ENCODE measurements at regions not wholly inside any gene's neighbourhood (a gene's known extent, or its start where the extent isn't known, plus 50 kb on each side); places are given as distances from the start of the nearest gene placed in this dataset.
"Not testable (repeated sequence)": the region's sequence is repeated elsewhere in the genome, so short reads cannot be mapped to it uniquely, and the experiment has no call there.

GRCh38 chr2:144745424-144745823, 225.5 kb upstream of the ZEB2 start:
- H3K27me3 ChIP-seq (ENCODE audit: control insufficient read depth in 1 of 2, insufficient read depth in 2 of 2, low read length in 1 of 2): no peaks in the 10 kb centered on the region
- ATAC-seq (ENCODE audit: low FRiP score): no peak
- intact Hi-C loops (cut with DNase I): no loop called here
- no peak for DNase-seq
- no peaks in the 10 kb centered on the region for H3K4me1 ChIP-seq (ENCODE audit: control insufficient read depth in 1 of 2, insufficient read depth in 2 of 2, low read length in 2 of 2)
- no peaks in the 10 kb centered on the region for H3K36me3 ChIP-seq (ENCODE audit: control insufficient read depth in 1 of 2, insufficient read depth in 2 of 2, low read length in 1 of 2)
- WGBS, 2 donors: 95 to 97% methylated on average over 6 of the region's 6 CpGs
- H3K27ac ChIP-seq (ENCODE audit: low read depth in 1 of 2, low read length in 2 of 2): no peak overlapping the region
- no peak overlapping the region for H3K4me3 ChIP-seq (ENCODE audit: low read length in 2 of 2)
- H3K9me3 ChIP-seq (ENCODE audit: control insufficient read depth, low read length): peaks cover 5% of the 10 kb centered on the region

DNA sequence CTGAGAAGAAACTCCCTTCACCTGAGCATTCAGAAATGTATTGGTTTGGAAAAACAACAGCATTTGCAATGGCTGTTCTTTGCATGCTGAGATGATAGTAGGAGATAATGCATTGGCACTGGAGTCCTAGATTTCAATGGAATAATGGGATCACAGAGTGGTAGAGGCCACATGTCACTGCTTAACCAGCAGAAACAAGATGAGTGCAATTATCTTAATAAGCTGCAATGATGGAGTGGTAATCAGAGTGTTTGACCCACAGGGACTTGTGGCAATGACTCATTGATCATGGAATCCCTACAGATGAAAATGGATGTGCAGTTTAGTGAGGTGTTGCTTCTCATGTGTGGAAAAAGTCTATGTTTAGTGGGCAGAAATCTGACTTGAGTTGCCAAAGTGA, 218.8 kb upstream of the ZEB2 start:
- no peak for ATAC-seq (ENCODE audit: low FRiP score)

DNA sequence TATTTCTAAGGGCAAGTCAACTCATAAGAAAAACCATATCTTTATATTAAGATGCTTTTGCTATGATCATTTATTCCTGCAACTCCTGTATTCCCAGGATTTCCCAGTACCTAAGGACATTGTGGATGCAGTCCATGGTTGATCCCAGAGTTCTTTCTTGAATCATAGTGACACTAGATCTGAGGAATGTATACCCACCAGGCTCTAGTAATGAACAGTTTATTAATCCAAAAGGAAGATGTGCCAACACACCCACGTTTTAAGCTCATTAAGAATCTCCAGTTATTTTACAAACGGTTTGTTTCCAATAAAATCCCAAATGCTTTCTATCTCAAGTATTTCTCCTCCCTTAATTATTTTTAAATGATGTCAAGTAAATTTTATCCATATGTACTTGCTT, 210.8 kb upstream of the ZEB2 start:
- Histone ChIP-seq H3K27me3 (ENCODE audit: control insufficient read depth in 1 of 2, insufficient read depth in 2 of 2, low read length in 1 of 2) (no peaks in the 10 kb centered on the region), H3K4me1 (ENCODE audit: control insufficient read depth in 1 of 2, insufficient read depth in 2 of 2, low read length in 2 of 2) (no peaks in the 10 kb centered on the region), H3K36me3 (ENCODE audit: control insufficient read depth in 1 of 2, insufficient read depth in 2 of 2, low read length in 1 of 2) (no peaks in the 10 kb centered on the region), H3K27ac (ENCODE audit: low read depth in 1 of 2, low read length in 2 of 2) (no peak overlapping the region), H3K9me3 (ENCODE audit: control insufficient read depth, low read length) (no peaks in the 10 kb centered on the region), H3K4me3 (ENCODE audit: low read length in 2 of 2) (no peak overlapping the region)
- ATAC-seq (ENCODE audit: low FRiP score): no peak
- intact Hi-C loops (cut with DNase I): no loop called here
- WGBS, 2 donors: 69 to 83% methylated on average over 2 of the region's 2 CpGs
- no peak for DNase-seq

More for the DNA sequence above, 218.8 kb upstream of the ZEB2 start:
- Histone ChIP-seq H3K27ac (ENCODE audit: low read depth in 1 of 2, low read length in 2 of 2) (no peak overlapping the region), H3K4me1 (ENCODE audit: control insufficient read depth in 1 of 2, insufficient read depth in 2 of 2, low read length in 2 of 2) (no peaks in the 10 kb centered on the region), H3K9me3 (ENCODE audit: control insufficient read depth, low read length) (no peaks in the 10 kb centered on the region), H3K27me3 (ENCODE audit: control insufficient read depth in 1 of 2, insufficient read depth in 2 of 2, low read length in 1 of 2) (no peaks in the 10 kb centered on the region), H3K36me3 (ENCODE audit: control insufficient read depth in 1 of 2, insufficient read depth in 2 of 2, low read length in 1 of 2) (no peaks in the 10 kb centered on the region), H3K4me3 (ENCODE audit: low read length in 2 of 2) (no peak overlapping the region)
- DNase-seq: no peak
- intact Hi-C loops (cut with DNase I): no loop called here

DNA sequence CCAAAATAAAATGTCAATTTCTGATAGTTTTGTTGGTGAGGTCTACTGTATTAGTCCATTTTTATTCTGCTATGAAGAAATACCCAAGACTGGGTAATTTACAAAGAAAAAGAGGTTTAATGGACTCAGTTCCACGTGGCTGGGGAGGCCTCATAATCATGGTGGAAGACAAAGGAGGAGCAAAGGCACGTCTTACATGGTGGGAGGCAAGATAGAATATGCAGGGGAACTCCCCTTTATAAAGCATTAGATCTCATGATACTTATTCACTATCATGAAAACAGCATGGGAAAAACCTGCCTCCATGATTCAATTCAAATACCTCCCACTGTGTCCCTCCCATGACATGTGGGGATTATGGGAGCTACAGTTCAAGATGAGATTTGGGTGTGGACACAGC, 204.5 kb upstream of the ZEB2 start:
- H3K4me1 ChIP-seq (ENCODE audit: control insufficient read depth in 1 of 2, insufficient read depth in 2 of 2, low read length in 2 of 2); H3K4me3 ChIP-seq (ENCODE audit: low read length in 2 of 2); H3K27me3 ChIP-seq (ENCODE audit: control insufficient read depth in 1 of 2, insufficient read depth in 2 of 2, low read length in 1 of 2); H3K27ac ChIP-seq (ENCODE audit: low read depth in 1 of 2, low read length in 2 of 2); ATAC-seq (ENCODE audit: low FRiP score); H3K9me3 ChIP-seq (ENCODE audit: control insufficient read depth, low read length); DNase-seq; intact Hi-C loops (cut with DNase I); H3K36me3 ChIP-seq (ENCODE audit: control insufficient read depth in 1 of 2, insufficient read depth in 2 of 2, low read length in 1 of 2): not testable (repeated sequence)
- 90 to 98% methylated on average over 2 of the region's 2 CpGs for WGBS, 2 donors

DNA sequence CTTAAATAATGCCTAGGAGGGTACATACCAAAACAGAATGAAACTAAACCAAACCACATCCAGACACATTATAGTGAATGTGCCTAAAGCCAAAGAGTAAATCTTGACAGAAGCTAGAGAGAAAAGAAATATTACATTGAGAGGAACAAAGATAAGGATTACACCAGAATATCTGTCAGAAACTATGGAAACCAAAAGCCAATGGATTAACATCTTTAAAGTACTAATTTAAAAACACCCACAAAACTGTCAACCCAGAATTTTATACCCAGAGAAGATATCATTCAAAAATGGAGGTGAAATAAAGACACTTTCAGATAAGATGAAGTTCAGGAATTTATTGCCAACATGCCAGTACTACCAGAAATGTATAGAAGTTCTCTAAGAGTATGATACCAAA, 198.5 kb upstream of the ZEB2 start:
- Histone ChIP-seq H3K4me3 (ENCODE audit: low read length in 2 of 2) (no peak overlapping the region), H3K27me3 (ENCODE audit: control insufficient read depth in 1 of 2, insufficient read depth in 2 of 2, low read length in 1 of 2) (no peaks in the 10 kb centered on the region), H3K36me3 (ENCODE audit: control insufficient read depth in 1 of 2, insufficient read depth in 2 of 2, low read length in 1 of 2) (no peaks in the 10 kb centered on the region), H3K27ac (ENCODE audit: low read depth in 1 of 2, low read length in 2 of 2) (no peak overlapping the region), H3K9me3 (ENCODE audit: control insufficient read depth, low read length) (no peaks in the 10 kb centered on the region), H3K4me1 (ENCODE audit: control insufficient read depth in 1 of 2, insufficient read depth in 2 of 2, low read length in 2 of 2) (no peaks in the 10 kb centered on the region)
- ATAC-seq (ENCODE audit: low FRiP score): no peak
- DNase-seq: no peak
- intact Hi-C loops (cut with DNase I): no loop called here

- no peak for ATAC-seq (ENCODE audit: low FRiP score)
- Histone ChIP-seq H3K4me1 (ENCODE audit: control insufficient read depth in 1 of 2, insufficient read depth in 2 of 2, low read length in 2 of 2) (peaks cover 1 to 2% of the 10 kb centered on the region in 2 donors), H3K27me3 (ENCODE audit: control insufficient read depth in 1 of 2, insufficient read depth in 2 of 2, low read length in 1 of 2) (no peaks in the 10 kb centered on the region), H3K27ac (ENCODE audit: low read depth in 1 of 2, low read length in 2 of 2) (no peak overlapping the region), H3K4me3 (ENCODE audit: low read length in 2 of 2) (no peak overlapping the region), H3K9me3 (ENCODE audit: control insufficient read depth, low read length) (no peaks in the 10 kb centered on the region), H3K36me3 (ENCODE audit: control insufficient read depth in 1 of 2, insufficient read depth in 2 of 2, low read length in 1 of 2) (no peaks in the 10 kb centered on the region)
- WGBS, 2 donors: 81 to 86% methylated on average over 3 of the region's 3 CpGs
- intact Hi-C loops (cut with DNase I): no loop called here
- no peak for DNase-seq
Observed at GRCh38 chr2:144715992-144716391, 196.1 kb upstream of the ZEB2 start.

- H3K27ac ChIP-seq (ENCODE audit: low read depth in 1 of 2, low read length in 2 of 2): no peak overlapping the region
- H3K9me3 ChIP-seq (ENCODE audit: control insufficient read depth, low read length): no peaks in the 10 kb centered on the region
- H3K4me3 ChIP-seq (ENCODE audit: low read length in 2 of 2): no peak overlapping the region
- no peak for DNase-seq
- ATAC-seq (ENCODE audit: low FRiP score): no peak
- intact Hi-C loops (cut with DNase I): no loop called here
- H3K4me1 ChIP-seq (ENCODE audit: control insufficient read depth in 1 of 2, insufficient read depth in 2 of 2, low read length in 2 of 2): peaks cover 1 to 2% of the 10 kb centered on the region in 2 donors
- H3K36me3 ChIP-seq (ENCODE audit: control insufficient read depth in 1 of 2, insufficient read depth in 2 of 2, low read length in 1 of 2): no peaks in the 10 kb centered on the region
- no peaks in the 10 kb centered on the region for H3K27me3 ChIP-seq (ENCODE audit: control insufficient read depth in 1 of 2, insufficient read depth in 2 of 2, low read length in 1 of 2)
- 39 to 59% methylated on average over 1 of the region's 1 CpG for WGBS, 2 donors
Observed at GRCh38 chr2:144713410-144713809, 193.5 kb upstream of the ZEB2 start.

GRCh38 chr2:144712550-144712940, 192.6 kb upstream of the ZEB2 start:
- H3K27me3 ChIP-seq (ENCODE audit: control insufficient read depth in 1 of 2, insufficient read depth in 2 of 2, low read length in 1 of 2): no peaks in the 10 kb centered on the region
- DNase-seq: no peak
- H3K36me3 ChIP-seq (ENCODE audit: control insufficient read depth in 1 of 2, insufficient read depth in 2 of 2, low read length in 1 of 2): no peaks in the 10 kb centered on the region
- peaks cover 1 to 2% of the 10 kb centered on the region in 2 donors for H3K4me1 ChIP-seq (ENCODE audit: control insufficient read depth in 1 of 2, insufficient read depth in 2 of 2, low read length in 2 of 2)
- H3K9me3 ChIP-seq (ENCODE audit: control insufficient read depth, low read length): no peaks in the 10 kb centered on the region
- peak overlapping the region in 1 of 2 donors; percentile 82 for H3K27ac ChIP-seq (ENCODE audit: low read depth in 1 of 2, low read length in 2 of 2)
- WGBS, 2 donors: 0 to 6% methylated on average over 1 of the region's 1 CpG
- no peak overlapping the region for H3K4me3 ChIP-seq (ENCODE audit: low read length in 2 of 2)
- intact Hi-C loops (cut with DNase I): no loop called here
- no peak for ATAC-seq (ENCODE audit: low FRiP score)

DNA sequence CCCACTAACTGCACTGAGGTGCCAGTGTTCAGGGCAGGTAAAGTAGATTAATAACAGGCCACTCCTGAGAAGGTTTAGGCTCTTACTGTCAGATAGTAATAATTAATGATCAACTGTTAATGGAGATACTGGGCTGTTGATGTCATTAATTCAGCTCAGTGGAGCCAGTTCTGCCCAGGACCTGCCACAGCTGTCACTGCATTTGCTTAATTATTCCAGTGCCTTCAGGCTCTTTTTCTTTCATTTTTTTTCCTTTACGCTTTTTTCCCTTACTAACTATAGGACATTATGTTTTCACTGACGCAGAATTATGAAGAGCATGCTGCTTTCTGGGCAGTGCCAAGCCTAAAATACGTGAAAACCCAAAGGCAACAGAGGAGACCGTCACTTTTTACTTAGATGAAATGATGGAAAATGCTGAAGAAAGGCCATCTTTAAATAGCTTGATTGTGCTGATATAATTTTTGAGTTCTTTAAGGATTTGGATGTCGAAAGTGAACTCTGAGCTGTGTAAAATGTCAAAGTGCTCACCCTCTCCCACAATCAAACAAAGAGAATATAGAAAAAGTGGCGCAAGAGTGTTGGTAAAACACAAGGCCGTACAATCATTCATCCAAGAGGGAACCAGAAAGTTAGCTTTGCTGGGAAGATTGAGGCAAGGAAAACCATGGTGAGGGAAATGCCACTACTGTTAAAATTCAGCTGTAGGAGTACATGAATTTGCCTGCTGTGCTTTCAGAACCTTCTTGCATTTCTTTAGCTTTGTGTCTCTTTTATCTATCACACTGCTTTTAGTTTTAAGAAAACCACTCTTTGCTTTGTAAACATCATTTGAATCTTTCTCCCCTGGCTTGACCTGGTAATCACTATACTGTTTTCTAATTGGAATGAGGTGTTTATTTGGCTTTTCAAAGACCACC, 192.0 kb upstream of the ZEB2 start:
- H3K27ac ChIP-seq (ENCODE audit: low read depth in 1 of 2, low read length in 2 of 2): peak overlapping the region; percentile 63 to 82
- DNase-seq: no peak
- H3K27me3 ChIP-seq (ENCODE audit: control insufficient read depth in 1 of 2, insufficient read depth in 2 of 2, low read length in 1 of 2): no peaks in the 10 kb centered on the region
- intact Hi-C loops (cut with DNase I): no loop called here
- no peak overlapping the region for H3K4me3 ChIP-seq (ENCODE audit: low read length in 2 of 2)
- H3K4me1 ChIP-seq (ENCODE audit: control insufficient read depth in 1 of 2, insufficient read depth in 2 of 2, low read length in 2 of 2): peaks cover 1 to 2% of the 10 kb centered on the region in 2 donors
- no peaks in the 10 kb centered on the region for H3K36me3 ChIP-seq (ENCODE audit: control insufficient read depth in 1 of 2, insufficient read depth in 2 of 2, low read length in 1 of 2)
- ATAC-seq (ENCODE audit: low FRiP score): no peak
- H3K9me3 ChIP-seq (ENCODE audit: control insufficient read depth, low read length): no peaks in the 10 kb centered on the region
- 28 to 31% methylated on average over 7 of the region's 7 CpGs for WGBS, 2 donors
